Effector memory CD8-positive, alpha-beta T cell (primary cell): ENCODE measurements at regions not wholly inside any gene's neighbourhood (a gene's known extent, or its start where the extent isn't known, plus 50 kb on each side); places are given as distances from the start of the nearest gene placed in this dataset.
"Not testable (repeated sequence)": the region's sequence is repeated elsewhere in the genome, so short reads cannot be mapped to it uniquely, and the experiment has no call there.

Experiments
- ATAC-seq: fragments of 150-1000 bp; cut with Tn5 transposase; replicated peaks from 2 replicates; pipeline ENCODE4 v1.10.0; 2021; ENCODE audit warnings: mild to moderate bottlenecking, moderate library complexity
- DNase-seq, 3 experiments: peaks; one replicate each; pipeline ENCODE4 v3.0.0; 2021
- H3K27ac Mint-ChIP-seq, 2 donors: one replicate each; pipeline ENCODE4 v1.8.0; 2022; ENCODE audit warnings: mild to moderate bottlenecking in 2 of 2, mixed read lengths in 2 of 2, moderate library complexity in 2 of 2
- H3K27me3 Mint-ChIP-seq, 2 donors: one replicate each; pipeline ENCODE4 v1.8.0; 2022; ENCODE audit warnings: mixed read lengths in 2 of 2
- H3K36me3 Mint-ChIP-seq: one replicate; pipeline ENCODE4 v1.8.0; 2022; ENCODE audit warnings: mild to moderate bottlenecking, moderate library complexity, mixed read lengths; ENCODE audit not compliant: insufficient read depth
- H3K4me1 Mint-ChIP-seq, 2 donors: one replicate each; pipeline ENCODE4 v1.8.0; 2022; ENCODE audit warnings: low read depth in 2 of 2, mixed read lengths in 2 of 2
- H3K4me3 Mint-ChIP-seq, 2 donors: one replicate each; pipeline ENCODE4 v1.8.0; 2022; ENCODE audit warnings: mild to moderate bottlenecking in 2 of 2, mixed read lengths in 2 of 2, moderate library complexity in 2 of 2
- H3K9me3 Mint-ChIP-seq, 2 donors: one replicate each; pipeline ENCODE4 v1.8.0; 2022; ENCODE audit warnings: mixed read lengths in 2 of 2

GRCh38 chr18:46213295-46213694 is 109.1 kb downstream of the HAUS1 start:
- ATAC-seq (peak; percentile 70), DNase-seq (no peak)
- H3K9me3 Mint-ChIP-seq, result no peaks in the 10 kb centered on the region
- H3K4me1 Mint-ChIP-seq, result peaks cover 33 to 49% of the 10 kb centered on the region in 2 donors
- peaks cover 12% of the 10 kb centered on the region for H3K36me3 Mint-ChIP-seq
- no peak overlapping the region for H3K27ac Mint-ChIP-seq
- no peak overlapping the region for H3K4me3 Mint-ChIP-seq
- no peaks in the 10 kb centered on the region for H3K27me3 Mint-ChIP-seq

- Mint-ChIP-seq H3K4me3 (no peak overlapping the region), H3K27me3 (no peaks in the 10 kb centered on the region), H3K27ac (no peak overlapping the region), H3K9me3 (no peaks in the 10 kb centered on the region), H3K4me1 (peaks cover 32 to 56% of the 10 kb centered on the region in 2 donors), H3K36me3 (peaks cover 15% of the 10 kb centered on the region)
- no peak for ATAC-seq
- no peak for DNase-seq
Measured at GRCh38 chr18:46214435-46214834, 110.2 kb downstream of the HAUS1 start.

DNA sequence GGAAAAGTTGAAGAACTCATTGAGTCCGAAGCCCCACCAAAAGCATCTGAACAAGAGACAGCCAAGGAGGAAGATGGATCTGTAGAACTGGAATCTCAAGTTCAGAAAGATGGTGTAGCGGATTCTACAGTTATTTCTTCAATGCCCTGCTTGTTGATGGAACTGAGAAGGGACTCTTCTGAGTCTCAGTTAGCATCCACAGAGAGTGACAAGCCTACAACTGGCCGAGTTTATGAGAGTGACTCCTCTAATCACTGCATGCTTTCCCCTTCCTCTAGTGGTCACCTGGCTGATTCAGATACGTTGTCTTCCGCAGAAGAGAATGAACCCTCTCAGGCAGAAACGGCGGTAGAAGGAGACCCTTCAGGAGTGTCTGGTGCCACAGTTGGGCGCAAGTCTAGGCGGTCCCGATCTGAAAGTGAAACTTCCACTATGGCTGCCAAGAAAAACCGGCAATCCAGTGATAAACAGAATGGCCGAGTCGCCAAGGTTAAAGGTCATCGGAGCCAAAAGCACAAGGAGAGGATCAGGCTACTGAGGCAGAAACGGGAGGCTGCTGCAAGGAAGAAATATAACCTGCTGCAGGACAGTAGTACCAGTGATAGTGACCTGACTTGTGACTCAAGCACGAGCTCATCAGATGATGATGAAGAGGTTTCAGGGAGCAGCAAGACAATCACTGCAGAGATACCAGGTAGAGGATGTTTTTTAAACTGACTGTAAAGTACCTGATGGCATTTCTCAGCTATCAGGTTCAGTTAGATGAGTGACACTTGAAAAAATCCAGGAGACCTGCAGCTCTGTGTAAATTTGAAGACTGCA is 111.9 kb downstream of the HAUS1 start:
- H3K27me3 Mint-ChIP-seq, result no peaks in the 10 kb centered on the region
- no peaks in the 10 kb centered on the region for H3K9me3 Mint-ChIP-seq
- DNase-seq (no peak), ATAC-seq (no peak)
- no peak overlapping the region for H3K4me3 Mint-ChIP-seq
- H3K36me3 Mint-ChIP-seq, result peaks cover 21% of the 10 kb centered on the region
- peaks cover 25 to 55% of the 10 kb centered on the region in 2 donors for H3K4me1 Mint-ChIP-seq
- H3K27ac Mint-ChIP-seq, result peak overlapping the region in 1 of 2 donors; percentile 57

- H3K4me3 Mint-ChIP-seq, result no peak overlapping the region
- H3K4me1 Mint-ChIP-seq, result peaks cover 28 to 69% of the 10 kb centered on the region in 2 donors
- ATAC-seq, result no peak
- H3K27me3 Mint-ChIP-seq, result no peaks in the 10 kb centered on the region
- no peaks in the 10 kb centered on the region for H3K9me3 Mint-ChIP-seq
- no peak overlapping the region for H3K27ac Mint-ChIP-seq
- peaks cover 34% of the 10 kb centered on the region for H3K36me3 Mint-ChIP-seq
- DNase-seq, result no peak
Measured at GRCh38 chr18:46220116-46220515, 115.9 kb downstream of the HAUS1 start.

DNA sequence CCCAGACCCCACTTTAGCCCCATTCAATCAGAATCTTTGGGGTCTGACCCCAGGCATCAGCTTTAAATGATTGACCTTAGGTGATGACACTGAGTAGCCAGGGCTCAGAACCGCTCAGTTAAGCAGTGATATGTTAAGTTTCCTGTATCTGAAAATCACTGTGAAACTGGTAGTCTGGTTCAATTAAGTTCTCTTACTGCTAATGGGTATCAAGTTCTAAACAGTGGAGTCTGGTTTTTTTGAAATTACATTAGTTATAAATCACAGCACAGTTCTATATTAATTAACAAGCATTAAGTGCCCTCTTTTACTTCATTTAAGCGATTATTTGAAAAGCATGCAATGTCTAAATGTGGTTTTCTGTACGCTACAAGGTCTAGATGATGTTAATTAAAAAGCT is 117.9 kb downstream of the HAUS1 start:
- peak overlapping the region in 1 of 2 donors; percentile 5 for H3K27ac Mint-ChIP-seq
- H3K4me3 Mint-ChIP-seq, result no peak overlapping the region
- H3K9me3 Mint-ChIP-seq, result no peaks in the 10 kb centered on the region
- H3K36me3 Mint-ChIP-seq, result peaks cover 28% of the 10 kb centered on the region
- H3K4me1 Mint-ChIP-seq, result peaks cover 22 to 61% of the 10 kb centered on the region in 2 donors
- no peak for DNase-seq
- ATAC-seq, result no peak
- no peaks in the 10 kb centered on the region for H3K27me3 Mint-ChIP-seq

- ATAC-seq (no peak), DNase-seq (no peak)
- H3K27ac Mint-ChIP-seq, result peak overlapping the region; percentile 5 to 66
- H3K36me3 Mint-ChIP-seq, result peaks cover 34% of the 10 kb centered on the region
- peaks cover 22 to 55% of the 10 kb centered on the region in 2 donors for H3K4me1 Mint-ChIP-seq
- no peaks in the 10 kb centered on the region for H3K9me3 Mint-ChIP-seq
- H3K4me3 Mint-ChIP-seq, result no peak overlapping the region
- no peaks in the 10 kb centered on the region for H3K27me3 Mint-ChIP-seq
Measured at GRCh38 chr18:46222710-46223360, 118.7 kb downstream of the HAUS1 start.

DNA sequence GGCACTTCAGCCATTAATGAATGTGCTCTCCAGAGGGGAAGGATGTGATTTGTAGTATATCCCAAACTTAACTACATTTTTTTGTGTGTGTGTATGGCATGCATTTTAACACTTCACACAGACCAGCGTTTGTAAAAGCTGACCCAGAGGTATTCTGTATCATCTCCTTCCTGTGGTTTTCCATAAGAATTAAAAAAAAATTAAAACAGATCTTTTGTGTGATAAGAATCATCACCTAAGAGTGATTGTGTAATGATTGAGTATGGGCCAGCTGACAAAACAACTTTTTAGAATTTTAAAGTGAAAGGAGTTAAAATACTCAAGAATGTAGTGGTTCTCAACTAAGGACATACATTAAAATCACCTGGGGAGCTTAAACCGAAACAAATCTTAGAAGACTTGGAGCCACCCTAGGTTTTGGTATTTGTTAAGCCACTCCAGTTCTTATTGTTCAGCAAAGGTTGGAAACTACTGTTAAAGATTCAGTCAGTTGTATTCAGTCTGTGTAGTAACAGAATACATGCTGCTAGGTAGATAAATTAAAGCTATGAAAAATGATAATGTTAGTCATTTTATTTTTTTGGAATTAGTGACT is 120.1 kb downstream of the HAUS1 start:
- Mint-ChIP-seq H3K27me3 (no peaks in the 10 kb centered on the region), H3K9me3 (no peaks in the 10 kb centered on the region), H3K36me3 (peaks cover 28% of the 10 kb centered on the region), H3K27ac (peak overlapping the region; percentile 0 to 5), H3K4me1 (peaks cover 16 to 43% of the 10 kb centered on the region in 2 donors), H3K4me3 (no peak overlapping the region)
- peak; percentile 42 for ATAC-seq
- no peak for DNase-seq

- Mint-ChIP-seq H3K9me3 (no peaks in the 10 kb centered on the region), H3K27me3 (no peaks in the 10 kb centered on the region), H3K27ac (no peak overlapping the region), H3K4me3 (no peak overlapping the region), H3K36me3 (peaks cover 17% of the 10 kb centered on the region), H3K4me1 (peaks cover 16 to 38% of the 10 kb centered on the region in 2 donors)
- ATAC-seq (no peak), DNase-seq (no peak)
Measured at GRCh38 chr18:46226461-46226860, 122.3 kb downstream of the HAUS1 start.

GRCh38 chr18:46229641-46230040 is 125.5 kb downstream of the HAUS1 start:
- H3K4me3 Mint-ChIP-seq, H3K27ac Mint-ChIP-seq, H3K9me3 Mint-ChIP-seq, DNase-seq, ATAC-seq, H3K27me3 Mint-ChIP-seq: not testable (repeated sequence)
- Mint-ChIP-seq H3K36me3 (peaks cover 13% of the 10 kb centered on the region), H3K4me1 (peaks cover 3 to 13% of the 10 kb centered on the region in 2 donors)

DNA sequence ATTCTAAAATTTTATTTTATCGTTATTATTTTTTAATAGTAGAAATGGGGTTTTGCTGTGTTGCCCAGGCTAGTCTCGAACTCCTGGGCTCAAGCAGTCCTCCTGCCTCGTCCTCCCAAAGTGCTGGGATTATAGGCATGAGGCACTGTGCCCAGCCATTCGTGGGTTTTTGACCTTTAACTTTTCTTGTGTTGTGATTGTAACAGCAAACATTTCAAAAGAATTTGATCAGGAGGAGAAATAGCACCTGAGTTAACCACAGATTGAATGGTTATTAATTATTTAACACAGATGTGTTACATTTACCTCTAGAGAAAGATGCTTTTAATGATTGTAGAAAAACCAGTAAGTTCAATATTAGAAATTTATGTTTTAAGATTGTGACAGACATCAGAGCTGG is 132.0 kb downstream of the HAUS1 start:
- DNase-seq (no peak), ATAC-seq (no peak)
- Mint-ChIP-seq H3K27me3 (no peaks in the 10 kb centered on the region), H3K9me3 (no peaks in the 10 kb centered on the region), H3K36me3 (peaks cover 13% of the 10 kb centered on the region), H3K4me3 (no peak overlapping the region), H3K27ac (no peak overlapping the region), H3K4me1 (peaks cover 9 to 25% of the 10 kb centered on the region in 2 donors)

GRCh38 chr18:46237891-46238290 is 133.7 kb downstream of the HAUS1 start:
- Mint-ChIP-seq H3K27me3 (no peaks in the 10 kb centered on the region), H3K9me3 (no peaks in the 10 kb centered on the region), H3K36me3 (peaks cover 13% of the 10 kb centered on the region), H3K27ac (no peak overlapping the region), H3K4me3 (no peak overlapping the region), H3K4me1 (peaks cover 9 to 25% of the 10 kb centered on the region in 2 donors)
- ATAC-seq, result no peak
- DNase-seq, result no peak

- H3K27ac Mint-ChIP-seq, result peak overlapping the region in 1 of 2 donors; percentile 44
Measured at GRCh38 chr18:46239549-46239948, 135.4 kb downstream of the HAUS1 start.

GRCh38 chr18:46239998-46240397 is 135.8 kb downstream of the HAUS1 start:
- no peaks in the 10 kb centered on the region for H3K27me3 Mint-ChIP-seq
- peaks cover 10% of the 10 kb centered on the region for H3K36me3 Mint-ChIP-seq
- H3K4me3 Mint-ChIP-seq, result no peak overlapping the region
- ATAC-seq (no peak), DNase-seq (no peak)
- peaks cover 11 to 23% of the 10 kb centered on the region in 2 donors for H3K4me1 Mint-ChIP-seq
- H3K27ac Mint-ChIP-seq, result peak overlapping the region in 1 of 2 donors; percentile 44
- H3K9me3 Mint-ChIP-seq, result no peaks in the 10 kb centered on the region

More at GRCh38 chr18:46239549-46239948, 135.4 kb downstream of the HAUS1 start:
- no peaks in the 10 kb centered on the region for H3K27me3 Mint-ChIP-seq
- peaks cover 9% of the 10 kb centered on the region for H3K36me3 Mint-ChIP-seq
- peaks cover 11 to 28% of the 10 kb centered on the region in 2 donors for H3K4me1 Mint-ChIP-seq
- no peaks in the 10 kb centered on the region for H3K9me3 Mint-ChIP-seq
- DNase-seq, result no peak
- no peak for ATAC-seq
- H3K4me3 Mint-ChIP-seq, result no peak overlapping the region
